B cell (primary cell): ENCODE measurements at regions not wholly inside any gene's neighbourhood (a gene's known extent, or its start where the extent isn't known, plus 50 kb on each side); places are given as distances from the start of the nearest gene placed in this dataset.

Experiments
- CTCF ChIP-seq: fragments of 200-600 bp; IDR thresholded peaks from one replicate; pipeline ENCODE4 v1.8.0; 2022; ENCODE audit warnings: antibody characterized with exemption, mild to moderate bottlenecking
- EZH2 ChIP-seq: IDR thresholded peaks from 2 replicates; pipeline ENCODE4 v1.6.1; 2012; ENCODE audit warnings: borderline replicate concordance, low read depth, mild to moderate bottlenecking, moderate library complexity, low read length; ENCODE audit not compliant: insufficient read depth, poor library complexity, severe bottlenecking

GRCh38 chr6:113182370-113183141 is 674.6 kb upstream of the MARCKS start:
- TF ChIP-seq EZH2, result no peak
- TF ChIP-seq CTCF, result no peak
